ENCODE measurements at regions not wholly inside any gene's neighbourhood (a gene's known extent, or its start where the extent isn't known, plus 50 kb on each side); places are given as distances from the start of the nearest gene placed in this dataset.
"Not testable (repeated sequence)": the region's sequence is repeated elsewhere in the genome, so short reads cannot be mapped to it uniquely, and the experiment has no call there.

- no peak for DNase-seq
Observed at GRCh38 chr1:56142301-56142700, 437.1 kb downstream of the PLPP3 start.

GRCh38 chr1:56139836-56140235 lies 439.5 kb downstream of the PLPP3 start:
- no peak for DNase-seq

- peak; percentile 41 for DNase-seq
Observed at GRCh38 chr1:56137521-56138505, 441.6 kb downstream of the PLPP3 start.

GRCh38 chr1:56137090-56137489 lies 442.3 kb downstream of the PLPP3 start:
- DNase-seq: peak; percentile 11

- no peak for DNase-seq
Observed at GRCh38 chr1:56135864-56136147, 443.6 kb downstream of the PLPP3 start.

GRCh38 chr1:56135069-56135863 lies 444.1 kb downstream of the PLPP3 start:
- DNase-seq: no peak

GRCh38 chr1:56133522-56134472 lies 445.6 kb downstream of the PLPP3 start:
- DNase-seq: no peak

GRCh38 chr1:56132520-56132919 lies 446.8 kb downstream of the PLPP3 start:
- no peak for DNase-seq

GRCh38 chr1:56129837-56130236 lies 449.5 kb downstream of the PLPP3 start:
- no peak for DNase-seq

GRCh38 chr1:56125316-56125715 lies 454.0 kb downstream of the PLPP3 start:
- DNase-seq: no peak

GRCh38 chr1:56123826-56124225 lies 455.5 kb downstream of the PLPP3 start:
- DNase-seq: peak; percentile 18

- DNase-seq: peak; percentile 74
Observed at GRCh38 chr1:56123421-56123820, 455.9 kb downstream of the PLPP3 start.

- DNase-seq: peak; percentile 45
Observed at GRCh38 chr1:56120021-56120420, 459.3 kb downstream of the PLPP3 start.

GRCh38 chr1:56118676-56119075 lies 460.7 kb downstream of the PLPP3 start:
- DNase-seq: not testable (repeated sequence)

GRCh38 chr1:56115701-56116100 lies 463.7 kb downstream of the PLPP3 start:
- DNase-seq: no peak

- DNase-seq: no peak
Observed at GRCh38 chr1:56113679-56114078, 465.7 kb downstream of the PLPP3 start.

- no peak for DNase-seq
Observed at GRCh38 chr1:56107275-56107638, 472.1 kb downstream of the PLPP3 start.

- no peak for DNase-seq
Observed at GRCh38 chr1:56106531-56107274, 472.7 kb downstream of the PLPP3 start.

- DNase-seq: no peak
Observed at GRCh38 chr1:56105397-56105796, 474.0 kb downstream of the PLPP3 start.

GRCh38 chr1:56099766-56100265 lies 479.5 kb downstream of the PLPP3 start:
- DNase-seq: no peak

- peak; percentile 55 for DNase-seq
Observed at GRCh38 chr1:56098946-56099345, 480.4 kb downstream of the PLPP3 start.

- no peak for DNase-seq
Observed at GRCh38 chr1:56097713-56098112, 481.6 kb downstream of the PLPP3 start.
